Body of pancreas (tissue), 4 donors: ENCODE measurements at regions not wholly inside any gene's neighbourhood (a gene's known extent, or its start where the extent isn't known, plus 50 kb on each side); places are given as distances from the start of the nearest gene placed in this dataset.

ENCODE experiments used
- ATAC-seq: fragments of 150-250 bp; one replicate; pipeline ENCODE4 v1.9.1; 2016
- DNase-seq, 4 donors: peaks; one replicate each; pipeline ENCODE4 v3.0.0-alpha.2; 2019
- H3K27ac ChIP-seq, 4 donors: fragments of 200-600 bp; sonication (generic); 1 replicate in 3 of 4; 2 replicates in 1 of 4; pipeline versions ENCODE4 v1.5.1 to v1.6.1; 2016 to 2019; ENCODE audit warnings: mild to moderate bottlenecking in 1 of 4, mixed read lengths in 1 of 4, moderate library complexity in 1 of 4
- H3K27me3 ChIP-seq, 2 donors: fragments of 200-600 bp; sonication (generic); one replicate each; pipeline ENCODE4 v1.6.0; 2016; ENCODE audit warnings: mild to moderate bottlenecking in 1 of 2
- H3K36me3 ChIP-seq, 2 donors: fragments of 200-600 bp; sonication (generic); replicated peaks in 1 of 2; 2 replicates each; pipeline ENCODE4 v1.5.1; 2016; ENCODE audit warnings: low read depth in 2 of 2; ENCODE audit not compliant: insufficient read depth in 1 of 2
- H3K4me1 ChIP-seq: fragments of 200-600 bp; sonication (generic); one replicate; pipeline ENCODE4 v1.6.0; 2016
- H3K4me3 ChIP-seq, 2 donors: fragments of 200-600 bp; sonication (generic); 1 replicate in 1 of 2; 2 replicates in 1 of 2; pipeline ENCODE4 v1.5.1; 2016 to 2019
- H3K9me3 ChIP-seq, 3 donors: fragments of 200-600 bp; sonication (generic); 1 replicate in 2 of 3; 2 replicates in 1 of 3; pipeline ENCODE4 v1.5.1; 2016
- CTCF ChIP-seq, 7 experiments: fragments of 450-650 bp in 4 of 7; fragments of 200-600 bp in 3 of 7; sonication (generic) in 3 of 7; IDR thresholded peaks; one replicate each; pipeline ENCODE4 v1.5.1; 2016 to 2019; ENCODE audit warnings: antibody characterized with exemption in 7 of 7
- POLR2A ChIP-seq, 3 donors: fragments of 450-650 bp; IDR thresholded peaks; one replicate each; pipeline ENCODE4 v1.6.1; 2016; ENCODE audit warnings: antibody characterized with exemption in 3 of 3, mild to moderate bottlenecking in 2 of 3
- WGBS, 2 donors: methylation state at CpG; one replicate each; pipeline ENCODE4 v1.1.5; 2017; 5-methylcytosine and 5-hydroxymethylcytosine counted together
- intact Hi-C: fragments of 100-400 bp; cut with DNase I; formaldehyde crosslinking; loops from one replicate; pipeline ENCODE4 v1.15.1; 2023

DNA sequence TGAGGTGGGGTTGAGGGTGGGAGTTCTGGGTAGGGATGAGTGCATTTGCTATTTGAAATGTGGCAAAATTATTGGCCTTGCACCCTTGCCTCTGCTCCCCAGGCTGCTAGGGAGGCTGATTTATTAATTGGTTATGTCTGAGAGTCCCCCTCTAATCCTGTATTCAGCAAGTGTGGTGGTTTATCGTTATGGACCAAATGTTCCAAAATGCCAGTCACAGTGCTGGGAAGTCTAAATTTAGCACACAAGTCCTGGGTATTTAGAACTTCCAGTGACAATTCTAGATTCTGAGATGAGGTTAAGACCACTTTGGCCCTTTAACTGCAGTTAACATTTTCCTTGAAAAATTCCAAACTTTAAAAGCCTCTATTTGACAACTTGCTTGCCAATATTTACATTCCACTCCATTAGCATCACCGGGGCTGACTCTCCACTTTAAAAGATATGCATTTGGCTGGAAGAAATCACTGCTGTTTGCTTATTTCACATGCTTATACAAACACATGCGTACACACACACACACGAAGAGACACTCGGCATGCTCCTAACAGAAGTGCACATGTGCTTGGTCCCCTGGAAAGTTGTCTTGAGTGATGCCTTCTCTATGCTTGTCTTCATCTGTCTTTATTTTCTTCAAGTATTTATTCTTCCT, 247.7 kb downstream of the IL20RB start:
- Histone ChIP-seq H3K4me1 (no peaks in the 10 kb centered on the region), H3K36me3 (no peaks in the 10 kb centered on the region), H3K27me3 (no peaks in the 10 kb centered on the region), H3K27ac (no peak overlapping the region), H3K4me3 (no peak overlapping the region), H3K9me3 (no peaks in the 10 kb centered on the region)
- DNase-seq: no peak
- intact Hi-C loops: no loop called here
- no peak for ATAC-seq
- TF ChIP-seq CTCF (IDR thresholded peaks at IDR 0.05) (no peak), POLR2A (IDR thresholded peaks at IDR 0.05) (no peak)
- WGBS, 2 donors: 19% methylated on average over 5 of the region's 5 CpGs

- TF ChIP-seq POLR2A (IDR thresholded peaks at IDR 0.05) (no peak), CTCF (IDR thresholded peaks at IDR 0.05) (no peak)
- Histone ChIP-seq H3K4me1 (no peaks in the 10 kb centered on the region), H3K27ac (no peak overlapping the region), H3K4me3 (no peak overlapping the region), H3K9me3 (no peaks in the 10 kb centered on the region), H3K36me3 (no peaks in the 10 kb centered on the region), H3K27me3 (no peaks in the 10 kb centered on the region)
- WGBS, 2 donors: 72 to 100% methylated on average over 1 of the region's 1 CpG
- no peak for ATAC-seq
- no peak for DNase-seq
- intact Hi-C loops: no loop called here
These were observed 249.8 kb downstream of the IL20RB start for GRCh38 chr3:137207616-137208015.

DNA sequence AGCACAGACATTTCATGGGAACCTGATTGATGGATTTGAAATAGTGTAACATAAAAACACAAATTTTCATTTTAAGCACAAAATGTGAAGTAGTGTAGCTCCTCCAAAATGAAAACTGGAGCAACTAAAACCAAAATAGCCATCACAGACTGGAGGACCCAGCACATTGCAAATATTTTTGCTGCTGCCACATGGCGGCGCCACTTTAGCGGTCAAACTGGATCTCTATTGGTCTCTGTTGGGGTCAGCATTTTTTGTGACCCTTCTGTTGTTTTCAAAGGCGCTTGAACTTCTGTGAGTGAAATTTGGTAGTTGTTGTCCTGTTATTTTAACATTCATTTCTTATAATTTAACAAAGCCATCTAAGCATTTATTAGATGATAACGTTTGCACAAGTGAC, 259.9 kb downstream of the IL20RB start:
- intact Hi-C loops: no loop called here
- H3K4me1 ChIP-seq: no peaks in the 10 kb centered on the region
- TF ChIP-seq POLR2A (IDR thresholded peaks at IDR 0.05): no peak
- TF ChIP-seq CTCF (IDR thresholded peaks at IDR 0.05): no peak
- H3K9me3 ChIP-seq: no peaks in the 10 kb centered on the region
- no peaks in the 10 kb centered on the region for H3K27me3 ChIP-seq
- no peak for ATAC-seq
- no peaks in the 10 kb centered on the region for H3K36me3 ChIP-seq
- WGBS, 2 donors: 13 to 18% methylated on average over 5 of the region's 5 CpGs
- no peak overlapping the region for H3K4me3 ChIP-seq
- H3K27ac ChIP-seq: no peak overlapping the region
- DNase-seq: no peak

GRCh38 chr3:137219801-137220445, 262.1 kb downstream of the IL20RB start:
- ATAC-seq (no peak), DNase-seq (no peak)
- no peaks in the 10 kb centered on the region for H3K9me3 ChIP-seq
- H3K36me3 ChIP-seq: no peaks in the 10 kb centered on the region
- intact Hi-C loops: no loop called here
- no peak for TF ChIP-seq CTCF (IDR thresholded peaks at IDR 0.05)
- no peak for TF ChIP-seq POLR2A (IDR thresholded peaks at IDR 0.05)
- H3K27me3 ChIP-seq: no peaks in the 10 kb centered on the region
- WGBS, 2 donors: 59 to 71% methylated on average over 1 of the region's 1 CpG
- no peak overlapping the region for H3K4me3 ChIP-seq
- no peaks in the 10 kb centered on the region for H3K4me1 ChIP-seq
- no peak overlapping the region for H3K27ac ChIP-seq

DNA sequence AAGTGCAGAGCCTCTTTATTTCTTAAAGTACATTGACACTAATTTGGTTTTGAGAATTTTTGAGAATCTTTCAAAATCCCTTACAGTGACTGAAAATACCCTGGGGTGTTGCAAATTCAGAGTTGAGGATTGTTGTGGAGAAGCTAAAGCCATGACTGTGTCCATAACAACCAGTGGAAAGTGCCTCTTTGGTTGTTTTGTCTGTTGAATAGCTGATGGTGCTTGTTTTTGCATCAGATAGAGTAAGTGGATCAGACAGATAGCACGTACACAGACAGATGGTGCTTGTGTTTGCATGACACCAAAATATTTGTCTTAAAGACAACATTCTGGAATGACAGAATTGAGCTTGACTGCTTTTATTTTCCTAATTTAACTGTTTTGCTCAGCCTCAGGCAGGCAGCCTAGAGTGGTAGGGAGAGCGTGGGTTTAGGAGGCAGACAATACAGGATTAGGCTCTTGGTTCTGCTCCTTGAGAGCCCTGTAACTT, 265.0 kb downstream of the IL20RB start:
- intact Hi-C loops: no loop called here
- no peak for DNase-seq
- no peak for TF ChIP-seq POLR2A (IDR thresholded peaks at IDR 0.05)
- no peak for TF ChIP-seq CTCF (IDR thresholded peaks at IDR 0.05)
- Histone ChIP-seq H3K9me3 (no peaks in the 10 kb centered on the region), H3K27ac (no peak overlapping the region), H3K4me1 (no peaks in the 10 kb centered on the region), H3K4me3 (no peak overlapping the region), H3K27me3 (no peaks in the 10 kb centered on the region), H3K36me3 (no peaks in the 10 kb centered on the region)
- no peak for ATAC-seq
- WGBS, 2 donors: 33 to 43% methylated on average over 2 of the region's 2 CpGs
